ENCODE measurements at regions not wholly inside any gene's neighbourhood (a gene's known extent, or its start where the extent isn't known, plus 50 kb on each side); places are given as distances from the start of the nearest gene placed in this dataset.
"Not testable (repeated sequence)": the region's sequence is repeated elsewhere in the genome, so short reads cannot be mapped to it uniquely, and the experiment has no call there.

DNA sequence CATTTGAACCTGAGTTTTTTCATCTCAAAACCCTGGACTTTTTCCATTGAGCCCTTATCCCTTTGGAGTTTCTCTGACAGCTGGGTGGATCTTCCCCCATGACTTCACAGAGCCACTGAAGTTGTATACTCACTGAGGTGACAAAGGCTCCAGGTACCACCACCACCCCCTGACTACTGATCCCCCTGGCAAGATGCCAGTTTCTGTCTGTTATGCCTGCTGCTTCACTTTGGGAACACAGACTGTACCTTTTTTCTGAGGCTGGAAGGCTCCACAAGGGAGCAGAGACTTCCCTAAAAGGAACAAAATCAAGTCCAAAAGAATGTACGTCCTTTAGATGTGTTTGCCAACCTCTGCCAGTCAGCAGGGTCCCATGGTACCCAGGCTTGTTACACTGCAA, 160.3 kb upstream of the JADE1 start:
- no peak for DNase-seq (ENCODE audit: low spot score)

DNA sequence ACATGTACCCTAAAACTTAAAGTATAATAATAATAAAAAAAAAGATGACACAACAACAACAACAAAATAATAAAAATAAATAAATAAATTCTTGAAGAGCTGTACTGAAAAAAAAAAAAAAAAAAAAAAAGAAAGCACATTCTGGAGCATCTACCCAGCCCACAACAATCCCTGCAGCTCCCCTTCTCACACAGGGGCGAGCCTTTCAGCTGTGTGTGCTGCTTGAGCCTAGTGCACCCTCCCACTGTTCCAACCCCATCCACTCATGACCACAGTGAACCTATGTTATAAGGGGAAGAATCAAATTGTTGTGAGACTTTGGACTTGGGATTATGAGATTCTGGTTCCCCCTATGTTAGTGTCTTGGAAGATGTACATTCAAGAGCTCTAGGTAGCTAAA, 161.5 kb upstream of the JADE1 start:
- DNase-seq (ENCODE audit: low spot score), result no peak

DNA sequence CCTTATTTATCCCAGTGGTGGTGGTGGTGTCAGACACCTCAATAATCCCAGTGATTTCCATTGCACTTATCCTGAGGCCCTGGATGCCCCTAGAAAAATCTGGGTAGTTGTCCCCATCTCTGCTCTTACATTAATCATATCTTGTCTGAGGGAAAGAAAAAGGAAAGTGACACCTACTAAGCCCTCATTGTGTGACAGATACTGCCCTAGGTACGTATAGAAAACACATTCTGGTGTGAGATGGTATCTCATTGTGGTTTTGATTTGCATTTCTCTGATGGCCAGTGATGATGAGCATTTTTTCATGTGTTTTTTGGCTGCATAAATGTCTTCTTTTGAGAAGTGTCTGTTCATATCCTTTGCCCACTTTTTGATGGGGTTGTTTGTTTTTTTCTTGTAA, 162.6 kb upstream of the JADE1 start:
- DNase-seq (ENCODE audit: low spot score), result not testable (repeated sequence)

DNA sequence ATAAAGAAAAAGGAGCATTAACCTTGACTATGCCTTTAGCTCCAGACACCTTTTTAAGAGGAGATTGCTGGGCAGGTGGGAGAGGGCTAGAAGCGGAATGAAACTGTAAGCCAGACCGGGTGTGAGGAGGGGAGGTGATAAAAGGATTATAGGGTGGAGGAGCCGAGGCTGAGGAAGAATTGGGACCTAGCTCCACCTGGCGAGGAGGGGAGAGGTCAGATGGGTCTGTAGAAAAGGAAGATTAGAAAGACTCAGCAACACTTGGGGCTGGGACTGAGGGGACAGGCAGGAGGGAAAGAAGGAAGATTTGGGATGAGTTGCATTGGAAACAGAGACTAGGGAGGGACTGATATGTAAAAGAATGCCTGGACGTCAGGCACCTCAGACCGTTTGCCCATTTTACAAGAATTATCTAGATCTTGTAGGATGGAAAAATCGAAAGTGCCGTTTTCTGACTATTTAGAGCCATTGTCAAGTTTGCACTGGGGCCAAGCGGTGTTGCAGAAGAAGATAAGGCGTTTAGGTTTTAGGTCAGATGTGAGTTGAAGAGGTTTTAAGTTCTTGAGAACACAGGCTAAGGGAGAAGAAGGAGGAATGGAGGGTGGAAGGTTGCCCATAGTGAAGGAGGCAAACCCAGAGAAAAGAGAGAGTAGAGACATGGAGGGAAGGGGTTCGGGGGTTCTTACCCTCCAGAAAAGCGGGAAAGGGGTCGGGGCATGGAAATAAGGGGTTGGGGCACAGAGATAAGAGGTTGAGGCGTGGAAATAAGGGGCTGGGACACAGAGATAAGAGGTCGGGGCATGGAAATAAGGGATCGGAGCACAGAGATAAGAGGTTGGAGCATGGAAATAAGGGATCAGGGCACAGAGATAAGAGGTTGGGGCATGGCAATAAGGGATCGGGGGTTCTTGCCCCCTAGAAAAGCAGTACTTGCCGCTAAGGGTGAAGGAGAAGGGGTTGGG, 164.5 kb upstream of the JADE1 start:
- not testable (repeated sequence) for DNase-seq (ENCODE audit: low spot score)

DNA sequence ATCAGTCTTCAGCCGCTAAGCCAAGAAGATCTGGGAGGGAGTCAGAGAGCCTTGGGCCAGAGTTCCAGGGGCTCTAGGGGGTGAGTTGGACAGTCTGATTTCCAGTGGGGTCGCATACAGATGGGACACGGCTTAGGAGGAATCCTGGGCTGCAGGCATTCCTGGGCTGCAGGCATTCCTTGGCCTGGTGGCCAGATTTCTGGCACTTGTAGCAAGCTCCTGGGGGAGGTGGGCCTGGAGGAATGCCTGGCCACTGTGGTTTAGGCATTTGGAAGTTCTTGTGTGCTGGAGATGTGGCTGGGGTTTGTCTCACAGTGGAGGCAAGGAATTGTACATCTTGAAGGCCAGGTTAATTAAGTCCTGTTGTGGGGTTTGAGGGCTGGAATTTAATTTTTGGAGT, 165.4 kb upstream of the JADE1 start:
- not testable (repeated sequence) for DNase-seq (ENCODE audit: low spot score)

DNA sequence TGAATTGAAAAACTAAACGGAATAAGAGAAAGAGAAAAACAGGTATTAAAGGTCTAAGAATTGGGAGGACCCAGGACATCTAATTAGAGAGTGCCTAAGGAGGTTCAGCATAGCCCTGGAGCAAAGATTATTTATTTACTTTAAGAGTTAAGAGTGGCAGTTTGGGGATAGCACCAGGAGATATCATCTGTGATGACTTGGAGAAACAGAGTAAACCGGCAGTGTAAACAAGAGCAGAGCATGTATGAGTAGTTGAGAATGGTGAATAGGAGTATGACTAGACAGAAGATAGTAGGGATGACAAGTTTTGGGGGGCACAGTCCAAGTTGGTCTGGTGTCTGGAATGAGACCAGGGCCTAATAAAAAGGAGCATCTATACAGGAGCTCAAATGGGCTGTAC, 167.9 kb upstream of the JADE1 start:
- DNase-seq (ENCODE audit: low spot score), result not testable (repeated sequence)

DNA sequence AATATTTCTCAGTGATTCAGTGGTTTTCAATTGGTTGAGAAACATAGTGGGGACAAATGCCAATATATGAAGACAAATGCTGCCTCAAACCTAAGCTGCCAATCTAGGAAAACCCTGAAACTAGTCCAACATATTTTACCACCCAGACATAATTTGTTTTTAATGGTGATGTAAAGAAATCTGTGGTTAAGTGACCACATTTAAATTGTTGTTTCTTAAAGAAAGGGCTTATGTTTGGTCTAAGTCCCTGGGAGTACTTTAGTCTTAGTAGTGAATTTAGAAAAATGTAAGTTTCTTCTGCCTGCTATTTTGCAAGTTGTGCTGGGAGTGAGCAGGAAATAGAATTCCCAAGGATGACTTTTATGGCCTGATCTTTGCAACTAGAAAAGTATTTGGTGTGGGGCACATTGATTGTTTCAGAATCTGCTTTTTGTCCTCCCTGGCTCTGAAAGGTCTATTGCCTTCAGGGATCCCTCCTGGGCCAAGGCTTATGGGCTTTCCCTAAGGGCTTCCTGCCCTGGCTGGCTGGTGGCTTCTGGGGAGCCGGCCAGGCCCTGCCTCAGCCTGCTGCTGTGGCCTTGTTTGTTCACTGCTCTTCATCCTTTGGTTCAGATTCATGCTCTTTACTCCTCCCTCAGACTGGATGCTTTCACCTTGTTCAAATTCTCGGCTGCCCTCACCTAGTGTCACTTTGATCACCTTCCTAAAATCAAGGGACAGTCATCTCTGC, 169.8 kb upstream of the JADE1 start:
- no peak for DNase-seq (ENCODE audit: low spot score)

DNA sequence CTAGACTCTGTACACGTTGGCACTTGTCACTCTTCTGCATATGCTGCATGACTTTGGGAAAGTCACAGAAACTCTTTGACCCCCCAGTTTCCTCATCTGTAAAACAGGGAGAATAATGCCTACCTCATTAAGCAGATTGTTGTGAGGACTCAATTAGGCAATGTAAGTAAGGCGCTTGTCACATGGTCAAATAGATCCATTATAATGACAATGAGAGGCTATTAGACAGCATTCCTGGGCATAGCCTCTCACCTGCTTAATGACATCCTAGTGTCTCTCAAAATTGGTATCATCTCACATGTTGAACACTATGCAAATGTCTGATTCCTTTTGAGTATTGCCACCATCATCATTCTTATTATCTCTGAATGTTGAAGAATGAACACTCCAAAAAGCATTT, 172.6 kb upstream of the JADE1 start:
- DNase-seq (ENCODE audit: low spot score), result no peak

DNA sequence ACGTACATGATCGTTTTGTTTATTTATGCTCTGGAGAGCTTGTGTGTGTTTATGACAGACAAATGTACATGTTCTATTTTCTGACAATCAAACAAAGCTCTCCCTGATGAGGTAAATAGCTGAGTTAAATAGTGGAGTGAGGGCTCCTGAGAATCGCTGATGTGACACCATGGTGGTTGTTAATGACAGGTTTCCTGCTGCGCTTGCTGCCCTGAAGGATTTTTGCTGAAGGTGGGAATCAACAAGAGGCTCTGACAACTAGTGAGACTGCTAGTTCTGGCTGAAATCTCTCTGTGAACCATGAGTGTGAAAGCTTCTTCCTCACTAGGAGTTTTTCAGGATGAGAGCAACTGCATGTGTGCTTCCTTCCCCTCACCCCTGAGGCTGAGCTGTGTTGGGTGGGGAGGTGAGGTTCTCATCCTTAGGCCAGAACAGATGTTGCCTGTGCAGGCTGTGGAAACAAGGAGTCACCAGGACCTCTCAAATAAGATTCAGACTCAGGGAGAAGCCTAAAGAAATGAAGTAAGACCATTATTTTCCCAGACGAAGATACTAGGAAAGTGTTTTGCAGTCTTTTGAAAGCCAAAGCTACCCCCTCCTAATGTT, 173.4 kb upstream of the JADE1 start:
- no peak for DNase-seq (ENCODE audit: low spot score)

DNA sequence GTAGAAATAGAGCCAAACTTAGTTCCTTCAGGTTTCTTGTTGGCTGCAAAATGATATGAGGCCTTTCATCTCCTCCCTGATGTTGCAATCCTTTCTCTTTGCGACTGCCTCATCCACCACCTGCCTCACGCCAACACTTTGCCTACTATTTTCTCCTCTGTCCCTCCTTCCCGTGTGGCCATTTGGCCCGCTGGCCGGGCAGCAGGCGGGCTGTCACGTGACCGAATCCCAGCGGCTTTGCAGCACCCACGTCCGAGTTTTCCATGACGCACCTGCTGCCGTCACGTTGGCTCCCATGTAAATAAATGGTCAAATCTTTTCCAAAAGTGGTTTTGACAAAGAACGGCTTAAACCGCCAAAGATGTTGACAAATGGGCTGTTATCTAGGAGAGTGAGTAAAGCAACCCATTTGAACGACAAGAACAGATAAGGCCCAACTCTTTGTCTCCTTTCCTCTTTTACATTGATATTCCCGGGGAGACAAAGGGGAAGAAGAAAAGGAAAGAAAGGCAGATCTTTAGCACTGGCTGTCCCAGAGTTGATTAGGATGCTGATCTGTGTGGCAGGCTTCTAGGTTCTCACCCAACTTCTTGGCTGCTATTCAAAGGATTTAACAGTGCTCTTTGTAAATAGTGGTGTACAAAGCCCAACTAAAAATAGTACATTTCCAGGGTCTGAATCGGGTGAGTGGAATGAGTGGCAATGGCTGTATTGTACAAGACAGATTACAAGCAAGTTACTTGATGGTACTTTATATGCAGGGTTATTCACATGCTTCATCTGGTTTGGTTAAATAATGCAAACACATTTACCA, 174.2 kb upstream of the JADE1 start:
- no peak for DNase-seq (ENCODE audit: low spot score)

DNA sequence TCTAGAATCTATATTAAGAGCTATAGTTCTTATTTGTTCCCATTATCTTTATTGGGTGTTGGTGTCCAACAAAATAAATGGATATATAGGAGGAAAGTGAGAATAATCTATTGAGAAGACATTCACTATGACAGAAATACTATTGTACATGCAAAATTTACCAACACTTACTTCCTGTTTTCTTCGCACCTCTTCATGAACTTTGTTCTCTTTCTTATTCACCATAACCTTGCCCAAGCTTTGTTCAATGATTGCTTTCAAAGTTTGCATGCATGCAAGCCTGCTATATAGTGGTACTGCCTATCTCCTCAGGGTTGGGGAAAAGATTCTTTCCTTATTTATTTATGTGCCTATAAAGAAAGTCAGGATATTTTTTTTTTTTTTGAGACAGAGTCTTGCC, 176.4 kb upstream of the JADE1 start:
- DNase-seq (ENCODE audit: low spot score), result no peak

DNA sequence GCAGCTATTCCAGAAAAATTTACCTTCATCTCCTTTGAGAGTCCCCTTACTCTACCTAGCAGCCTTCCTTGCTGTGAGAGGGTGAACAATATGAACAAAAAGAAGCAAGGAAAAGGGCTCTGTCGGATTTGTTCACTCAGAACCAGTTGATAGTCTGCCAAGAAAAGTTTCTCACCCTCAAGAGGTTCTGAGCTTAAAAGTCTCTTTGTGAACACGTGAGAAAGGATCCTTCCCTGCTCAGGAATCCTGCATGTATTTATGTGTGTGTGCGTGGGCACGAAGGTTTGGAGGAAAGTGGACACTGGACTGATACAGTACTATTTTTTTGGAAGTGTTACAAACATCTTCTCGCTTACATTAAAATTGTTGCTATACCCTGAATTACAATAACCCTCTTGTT, 178.6 kb upstream of the JADE1 start:
- DNase-seq (ENCODE audit: low spot score), result no peak

DNA sequence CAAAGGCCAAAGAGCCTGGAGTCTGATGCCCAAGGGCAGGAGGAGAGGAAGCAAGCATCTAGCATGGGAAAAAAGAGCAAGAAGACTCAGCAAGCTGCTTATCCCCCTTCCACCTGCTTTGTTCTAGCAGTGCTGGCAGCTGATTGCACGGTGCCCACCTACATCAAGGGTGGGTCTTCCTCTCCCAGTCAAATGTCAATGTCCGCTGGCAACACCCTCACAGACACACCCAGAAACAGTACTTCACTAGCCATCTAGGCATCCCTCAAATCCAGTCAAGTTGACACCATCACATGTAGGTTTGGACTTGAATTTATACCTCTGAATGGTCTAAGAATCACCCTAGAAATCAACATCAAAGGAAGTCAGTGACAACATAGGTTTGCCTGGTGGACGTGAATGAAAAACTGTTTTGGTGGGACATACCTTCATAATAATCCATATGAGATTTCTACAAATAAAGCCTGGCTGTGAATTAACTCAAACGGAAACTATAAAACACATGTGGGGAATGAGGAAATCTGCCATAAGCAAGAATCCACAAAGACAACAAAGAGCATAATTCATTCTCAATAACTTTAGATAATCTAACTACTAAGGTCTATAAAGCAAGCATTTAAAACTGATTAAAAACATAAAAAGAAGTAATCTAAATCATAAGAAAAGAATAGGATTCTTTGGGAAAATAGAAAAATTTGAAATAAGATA, 185.8 kb upstream of the JADE1 start:
- DNase-seq (ENCODE audit: low spot score), result no peak

DNA sequence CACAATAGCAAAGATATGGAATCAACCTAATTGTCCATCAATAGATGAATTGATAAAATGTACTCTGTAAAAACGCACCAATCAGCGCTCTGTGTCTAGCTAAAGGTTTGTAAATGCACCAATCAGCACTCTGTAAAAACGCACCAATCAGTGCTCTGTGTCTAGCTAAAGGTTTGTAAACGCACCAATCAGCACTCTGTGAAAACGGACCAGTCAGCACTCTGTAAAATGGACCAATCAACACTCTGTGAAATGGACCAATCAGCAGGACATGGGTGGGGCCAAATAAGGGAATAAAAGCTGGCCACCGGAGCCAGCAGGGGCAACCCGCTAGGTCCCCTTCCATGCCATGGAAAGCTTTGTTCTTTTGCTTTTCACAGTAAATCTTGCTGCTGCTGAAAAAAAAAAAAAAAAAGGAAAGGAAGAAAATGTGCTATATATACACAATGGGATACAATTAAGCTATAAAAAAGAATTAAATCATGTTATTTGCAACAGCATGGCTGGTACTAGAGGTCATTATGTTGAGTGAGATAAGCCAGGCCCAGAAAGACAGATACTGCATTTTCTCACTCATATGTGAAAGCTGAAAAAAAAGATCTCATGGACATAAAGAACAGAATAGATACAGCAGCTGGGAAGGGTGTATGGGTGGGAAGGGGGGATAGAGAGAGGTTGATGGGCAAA, 189.1 kb upstream of the JADE1 start:
- not testable (repeated sequence) for DNase-seq (ENCODE audit: low spot score)

DNA sequence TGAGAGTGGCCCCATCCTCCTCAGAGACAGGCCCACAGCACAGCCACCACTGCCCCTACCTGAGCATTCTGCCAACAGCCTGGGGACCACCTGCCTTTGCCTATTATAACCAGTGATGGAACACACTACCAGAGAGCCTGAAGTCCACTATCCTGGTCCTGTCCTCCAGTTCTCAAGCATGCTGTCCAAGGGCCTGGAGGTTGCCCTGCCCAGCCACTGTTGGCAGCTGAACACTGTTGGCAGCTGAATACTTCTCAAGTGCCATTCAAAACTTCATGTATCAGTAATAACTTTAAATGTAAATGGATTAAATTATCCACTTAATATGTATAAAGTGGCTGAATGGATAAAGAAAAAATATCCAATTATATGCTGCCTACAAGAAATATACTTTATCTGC, 194.3 kb upstream of the JADE1 start:
- no peak for DNase-seq (ENCODE audit: low spot score)

DNA sequence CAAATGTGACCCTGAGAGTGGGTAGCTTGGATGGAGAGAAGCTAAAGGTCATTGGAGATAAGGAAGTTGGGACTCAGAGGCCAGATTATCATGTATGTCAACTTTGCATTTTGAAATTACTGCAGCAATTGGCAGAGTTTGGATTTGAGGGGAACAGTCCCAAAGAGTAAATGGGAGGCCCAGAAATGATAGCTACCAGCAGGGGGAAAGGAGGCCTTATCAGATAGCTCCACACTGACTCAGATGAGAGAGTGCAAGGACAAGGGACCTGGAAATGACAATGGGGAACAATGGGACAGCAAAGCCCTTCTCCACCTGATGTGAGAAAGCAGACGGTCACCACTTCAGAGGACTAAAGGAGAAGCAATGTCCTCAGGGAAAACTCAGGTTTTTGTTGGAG, 201.5 kb upstream of the JADE1 start:
- DNase-seq (ENCODE audit: low spot score), result no peak

DNA sequence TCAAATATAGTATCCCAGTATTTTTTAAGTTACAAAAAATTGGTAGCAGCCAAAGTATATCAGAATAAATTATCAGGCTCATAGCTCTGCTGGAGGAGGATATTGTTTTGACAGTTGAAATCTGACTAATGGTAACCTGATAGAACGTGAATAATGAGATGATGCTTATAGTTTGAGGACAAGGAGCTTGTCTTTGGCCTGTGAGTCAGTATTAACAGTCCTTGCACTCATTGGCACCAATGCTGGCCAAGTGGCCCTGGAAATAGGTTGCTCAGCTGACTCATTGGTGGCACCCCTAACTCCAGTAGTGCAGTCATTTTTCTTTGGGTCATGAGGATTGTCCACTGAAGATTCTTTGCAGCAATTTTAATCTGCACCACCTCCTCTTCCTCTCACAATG, 203.3 kb upstream of the JADE1 start:
- no peak for DNase-seq (ENCODE audit: low spot score)

DNA sequence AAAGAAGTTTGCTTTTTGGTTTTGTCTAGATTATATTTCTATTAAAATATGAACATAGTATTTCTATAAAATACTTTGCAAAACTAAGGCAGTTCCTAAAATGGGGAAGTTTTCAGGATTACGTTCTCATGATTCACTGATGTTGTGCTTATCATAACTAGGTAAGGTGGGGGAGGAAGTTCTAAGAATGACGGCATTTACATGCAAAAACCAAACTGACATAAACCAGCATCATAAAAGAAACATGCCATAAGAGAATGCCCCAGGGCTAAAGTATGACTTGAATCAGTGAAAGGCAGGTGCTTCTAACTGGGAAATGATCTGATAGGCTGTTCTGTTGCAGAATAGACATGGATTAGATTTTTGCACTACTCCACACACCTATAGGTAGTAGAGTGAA, 204.7 kb upstream of the JADE1 start:
- no peak for DNase-seq (ENCODE audit: low spot score)

DNA sequence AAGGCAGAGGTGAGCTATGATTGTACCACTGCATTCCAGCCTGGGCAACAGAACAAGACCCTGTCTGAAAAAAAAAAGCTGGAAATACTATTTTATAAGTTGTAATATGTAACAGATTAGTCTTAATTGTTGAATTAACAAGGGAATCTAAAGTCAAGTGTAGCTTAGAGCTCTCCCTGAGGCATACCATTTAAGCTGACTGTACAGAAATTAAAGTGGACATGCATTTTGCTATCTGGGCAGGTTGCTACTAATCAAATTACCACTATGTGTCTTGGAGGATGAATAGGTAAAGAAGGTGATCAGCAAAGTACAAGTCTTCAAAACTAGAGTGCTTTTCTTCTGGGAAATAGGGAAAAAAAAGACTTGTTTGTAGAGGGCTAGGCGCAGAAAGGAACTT, 205.3 kb upstream of the JADE1 start:
- no peak for DNase-seq (ENCODE audit: low spot score)

DNA sequence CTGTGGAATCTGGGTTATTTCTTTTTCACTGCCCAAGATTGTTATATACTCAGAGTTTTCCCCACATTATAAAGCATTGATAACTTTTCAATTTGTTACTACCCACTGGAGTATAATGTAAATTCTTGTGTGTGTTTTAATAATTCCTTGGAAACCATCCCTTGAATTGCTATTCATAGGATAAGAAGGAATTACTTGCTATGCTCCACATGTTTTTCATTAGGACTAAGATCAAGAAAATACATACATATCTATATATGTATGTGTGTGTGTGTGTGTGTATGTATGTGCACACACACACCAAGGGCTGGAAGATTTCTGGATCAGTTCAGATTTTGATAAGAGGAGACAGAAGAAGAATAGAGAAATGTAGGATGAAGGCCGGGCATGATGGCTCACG, 206.4 kb upstream of the JADE1 start:
- no peak for DNase-seq (ENCODE audit: low spot score)
